ENCODE measurements at regions not wholly inside any gene's neighbourhood (a gene's known extent, or its start where the extent isn't known, plus 50 kb on each side); places are given as distances from the start of the nearest gene placed in this dataset.

DNA sequence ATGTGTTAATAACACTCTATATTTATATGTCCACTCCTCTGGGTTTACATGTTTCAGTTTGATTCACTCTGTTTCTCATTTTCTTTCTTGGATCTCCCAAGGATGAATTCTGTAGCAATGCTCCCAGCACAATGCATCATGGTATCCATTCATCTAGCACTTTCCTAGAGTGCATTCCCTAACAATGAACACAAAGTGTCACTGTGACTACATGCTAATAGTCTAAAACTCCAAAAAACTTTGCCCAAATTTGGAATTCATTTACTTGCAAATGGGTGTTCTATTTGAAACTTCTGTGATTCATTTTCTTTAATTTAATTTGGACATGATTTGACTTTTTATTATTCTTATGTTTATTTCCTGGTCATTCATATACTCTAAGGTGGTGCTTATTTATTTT, 286.3 kb downstream of the POU4F1 start:
- TF ChIP-seq, protein P1, sequence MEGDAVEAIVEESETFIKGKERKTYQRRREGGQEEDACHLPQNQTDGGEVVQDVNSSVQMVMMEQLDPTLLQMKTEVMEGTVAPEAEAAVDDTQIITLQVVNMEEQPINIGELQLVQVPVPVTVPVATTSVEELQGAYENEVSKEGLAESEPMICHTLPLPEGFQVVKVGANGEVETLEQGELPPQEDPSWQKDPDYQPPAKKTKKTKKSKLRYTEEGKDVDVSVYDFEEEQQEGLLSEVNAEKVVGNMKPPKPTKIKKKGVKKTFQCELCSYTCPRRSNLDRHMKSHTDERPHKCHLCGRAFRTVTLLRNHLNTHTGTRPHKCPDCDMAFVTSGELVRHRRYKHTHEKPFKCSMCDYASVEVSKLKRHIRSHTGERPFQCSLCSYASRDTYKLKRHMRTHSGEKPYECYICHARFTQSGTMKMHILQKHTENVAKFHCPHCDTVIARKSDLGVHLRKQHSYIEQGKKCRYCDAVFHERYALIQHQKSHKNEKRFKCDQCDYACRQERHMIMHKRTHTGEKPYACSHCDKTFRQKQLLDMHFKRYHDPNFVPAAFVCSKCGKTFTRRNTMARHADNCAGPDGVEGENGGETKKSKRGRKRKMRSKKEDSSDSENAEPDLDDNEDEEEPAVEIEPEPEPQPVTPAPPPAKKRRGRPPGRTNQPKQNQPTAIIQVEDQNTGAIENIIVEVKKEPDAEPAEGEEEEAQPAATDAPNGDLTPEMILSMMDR (IDR thresholded peaks at IDR 0.05; ENCODE audit: low read depth, low read length, poor library complexity, severe bottlenecking) = no peak
- TF ChIP-seq EZH2phosphoT487 (IDR thresholded peaks at IDR 0.05; ENCODE audit: borderline replicate concordance, low read length) = no peak

Data from DOHH2 (cell line).